Stimulated activated CD4-positive, alpha-beta T cell treated with anti-CD3 and anti-CD28 coated beads, Interleukin-1b, Interleukin-23, amount 100 ng/mL, for 4 hours (primary cell): ENCODE measurements at regions not wholly inside any gene's neighbourhood (a gene's known extent, or its start where the extent isn't known, plus 50 kb on each side); places are given as distances from the start of the nearest gene placed in this dataset.
"Not testable (repeated sequence)": the region's sequence is repeated elsewhere in the genome, so short reads cannot be mapped to it uniquely, and the experiment has no call there.

ENCODE experiments used
- DNase-seq, 2 donors: peaks; one replicate each; pipeline ENCODE4 v3.0.0-alpha.2; 2020; ENCODE audit warnings: low read depth in 2 of 2

- no peak for DNase-seq
Observed at GRCh38 chr11:80281194-80281593, 840.4 kb upstream of the TENM4 start.

- DNase-seq: no peak
Observed at GRCh38 chr11:80280737-80281136, 839.9 kb upstream of the TENM4 start.

GRCh38 chr11:80261776-80262175, 820.9 kb upstream of the TENM4 start:
- no peak for DNase-seq

DNA sequence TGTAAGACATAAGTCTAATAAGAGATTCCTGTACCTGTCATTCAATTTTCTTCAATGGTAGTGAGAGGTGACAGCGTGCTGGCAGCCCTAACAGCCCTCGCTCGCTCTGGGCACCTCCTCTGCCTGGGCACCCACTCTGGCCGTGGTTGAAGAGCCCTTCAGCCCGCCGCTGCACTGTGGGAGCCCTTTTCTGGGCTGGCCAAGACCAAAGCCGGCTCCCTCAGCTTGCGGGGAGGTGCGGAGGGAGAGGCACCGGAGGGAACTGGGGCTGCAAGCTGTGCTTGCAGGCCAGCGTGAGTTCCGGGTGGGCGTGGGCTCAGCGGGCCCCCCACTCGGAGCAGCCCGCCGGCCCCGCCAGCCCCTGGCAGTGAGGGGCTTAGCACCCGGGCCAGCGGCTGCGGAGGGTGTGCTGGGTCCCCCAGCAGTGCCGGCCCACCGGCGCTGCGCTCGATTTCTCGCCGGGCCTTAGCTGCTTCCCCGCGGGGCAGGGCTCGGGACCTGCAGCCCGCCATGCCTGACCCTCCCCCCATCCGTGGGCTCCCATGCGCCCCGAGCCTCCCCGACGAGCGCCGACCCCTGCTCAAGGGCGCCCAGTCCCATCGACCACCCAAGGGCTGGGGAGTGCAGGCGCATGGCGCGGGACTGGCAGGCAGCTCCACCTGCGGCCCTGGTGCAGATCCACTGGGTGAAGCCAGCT, 816.6 kb upstream of the TENM4 start:
- not testable (repeated sequence) for DNase-seq

GRCh38 chr11:80255021-80255420, 814.2 kb upstream of the TENM4 start:
- DNase-seq: no peak

DNA sequence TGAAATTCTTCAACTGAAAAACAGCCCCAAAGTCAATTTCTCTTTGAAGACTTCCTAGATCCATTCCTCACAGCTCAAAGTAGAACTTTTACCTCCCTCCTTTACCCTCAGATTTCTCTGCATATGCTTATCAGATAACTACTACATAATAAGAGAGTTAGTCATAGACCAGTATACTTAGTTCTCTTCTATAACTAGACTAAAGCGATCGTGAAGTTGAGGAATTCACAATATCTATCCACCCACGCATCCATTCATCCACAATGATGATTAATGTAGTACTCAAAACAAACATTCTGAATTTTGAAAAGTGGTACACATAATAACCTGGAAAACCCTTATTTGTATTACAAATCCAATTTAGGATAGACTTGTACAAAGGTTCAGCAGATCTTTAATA, 800.9 kb upstream of the TENM4 start:
- no peak for DNase-seq

DNA sequence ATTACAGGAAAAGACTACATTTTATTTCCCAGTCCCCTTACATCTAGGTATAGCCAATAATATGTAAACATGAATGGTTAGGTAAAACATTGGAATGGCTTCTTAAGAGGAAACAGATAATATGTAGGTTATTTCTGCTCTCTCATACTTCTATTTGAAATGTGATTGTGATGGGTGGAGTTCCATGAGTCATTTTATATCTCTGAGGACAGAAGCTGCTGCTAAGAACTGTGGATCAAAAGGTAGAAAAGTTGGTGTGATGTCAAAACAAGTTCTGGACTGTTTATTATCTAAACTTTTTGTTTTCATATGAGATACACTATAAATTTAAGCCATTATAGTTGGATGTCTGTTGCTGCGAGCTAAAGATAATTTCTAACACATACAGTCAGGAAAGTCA, 799.4 kb upstream of the TENM4 start:
- DNase-seq: no peak

DNA sequence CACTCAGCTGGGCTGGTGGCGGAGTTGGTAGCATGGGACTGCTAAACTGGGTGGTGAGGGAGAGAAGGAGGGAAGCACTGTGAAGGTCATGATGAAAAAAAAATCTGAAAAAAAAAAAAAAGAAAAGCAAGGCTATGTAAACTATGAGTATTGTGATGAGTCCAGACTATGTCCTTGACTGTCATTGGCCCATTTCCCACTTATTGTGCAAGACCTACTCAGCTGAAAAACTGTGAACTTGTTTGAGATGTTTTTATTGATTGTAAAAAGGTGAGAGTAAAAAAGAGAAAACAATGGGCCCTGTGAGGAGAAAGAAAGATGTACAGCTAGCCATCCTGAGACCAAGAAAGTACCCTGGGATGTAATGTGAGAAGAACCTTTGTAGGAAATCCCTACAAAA, 798.4 kb upstream of the TENM4 start:
- no peak for DNase-seq

DNA sequence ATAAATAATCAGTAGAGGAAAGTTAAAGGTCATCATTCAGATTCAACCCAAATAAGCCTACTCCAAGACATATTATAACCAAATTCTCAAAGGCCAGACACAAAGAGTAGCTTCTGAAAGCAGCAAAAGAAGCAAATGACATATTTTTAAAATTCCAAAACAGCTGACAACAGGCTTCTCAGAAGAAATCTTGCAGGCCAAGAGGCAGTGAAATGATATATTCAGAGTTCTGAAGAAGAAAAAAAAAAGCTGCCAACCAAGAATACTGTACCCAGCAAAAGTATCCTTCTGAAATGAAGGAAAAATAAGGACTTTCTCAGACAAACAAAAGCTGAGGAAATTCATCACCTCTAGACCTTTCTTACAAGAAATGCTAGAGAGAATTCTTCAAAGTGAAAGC, 787.1 kb upstream of the TENM4 start:
- DNase-seq: no peak

DNA sequence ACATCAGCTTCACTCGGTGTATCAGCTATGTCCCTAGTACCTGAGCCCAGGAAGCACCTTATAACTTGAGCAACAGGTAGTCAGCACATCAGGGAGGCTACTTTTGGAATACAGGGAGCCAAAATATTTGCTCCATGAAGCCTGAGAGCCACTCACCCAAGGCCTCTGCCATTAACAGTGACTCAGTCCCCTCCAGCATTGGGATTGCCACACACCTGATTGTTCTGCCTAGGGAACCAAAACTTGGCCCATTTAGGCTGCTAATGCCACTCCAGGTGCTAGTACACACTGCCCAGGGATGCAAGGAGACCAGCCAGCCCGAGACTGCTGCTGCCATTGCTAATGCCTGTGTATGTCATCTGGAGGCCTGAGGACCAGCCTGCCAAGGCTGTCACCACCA, 773.6 kb upstream of the TENM4 start:
- no peak for DNase-seq

- DNase-seq: no peak
Observed at GRCh38 chr11:80211673-80212072, 770.8 kb upstream of the TENM4 start.

DNA sequence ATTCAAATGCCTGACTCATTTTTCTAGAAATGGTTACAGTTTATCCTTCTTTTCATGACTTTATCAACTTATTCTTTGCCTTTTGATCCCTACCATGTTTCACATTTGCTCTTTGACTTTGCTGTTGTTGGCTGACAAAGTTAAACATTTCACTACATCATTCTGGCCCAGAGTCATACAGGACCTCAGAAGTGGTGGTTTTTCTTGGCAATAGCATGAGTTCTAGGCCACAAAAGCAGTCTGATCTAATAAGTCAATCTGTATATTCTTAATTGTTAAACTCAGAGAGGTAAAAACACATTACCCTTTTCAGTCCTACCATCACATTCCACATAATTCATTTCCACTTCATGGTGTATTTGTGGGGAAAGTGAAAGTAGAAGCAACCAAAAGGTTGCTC, 763.2 kb upstream of the TENM4 start:
- no peak for DNase-seq

- DNase-seq: no peak
Observed at GRCh38 chr11:80196932-80197554, 756.2 kb upstream of the TENM4 start.

DNA sequence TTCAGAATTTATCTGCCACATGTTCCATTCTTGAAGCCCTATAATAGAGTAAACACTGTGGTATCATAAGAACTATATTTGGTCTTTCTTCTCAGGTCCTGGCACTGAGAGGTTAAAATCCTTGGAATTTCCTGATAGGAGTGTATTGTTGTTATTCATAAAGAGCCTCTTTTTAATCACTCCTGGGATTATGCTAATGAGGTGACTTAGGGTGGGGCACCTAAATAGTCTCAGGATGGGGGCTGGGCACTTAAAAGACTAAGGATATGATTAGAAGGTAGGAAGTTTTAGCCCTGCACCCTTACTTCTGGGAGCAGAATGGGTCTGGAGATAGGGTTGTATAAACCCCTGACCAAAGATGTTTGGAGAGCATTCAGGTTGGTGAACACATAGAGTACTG, 755.2 kb upstream of the TENM4 start:
- no peak for DNase-seq

DNA sequence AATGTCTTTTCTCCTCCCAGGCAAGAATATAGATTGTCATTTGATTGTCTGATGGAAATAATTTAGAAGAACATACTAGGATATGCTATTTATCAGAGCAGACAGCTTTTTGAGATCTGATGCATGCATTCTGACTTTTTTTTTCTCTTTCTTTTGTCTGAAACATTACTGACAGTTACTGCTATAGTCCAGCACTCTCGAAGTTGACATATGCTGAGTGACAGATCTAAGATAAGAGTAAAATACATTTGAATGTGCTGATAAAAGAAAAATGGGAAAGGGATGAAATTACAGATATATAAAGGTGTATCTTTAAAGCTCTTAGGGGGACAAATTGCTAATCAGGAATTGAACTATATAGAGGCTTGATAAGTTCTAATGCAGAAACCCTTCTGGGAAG, 753.8 kb upstream of the TENM4 start:
- no peak for DNase-seq

DNA sequence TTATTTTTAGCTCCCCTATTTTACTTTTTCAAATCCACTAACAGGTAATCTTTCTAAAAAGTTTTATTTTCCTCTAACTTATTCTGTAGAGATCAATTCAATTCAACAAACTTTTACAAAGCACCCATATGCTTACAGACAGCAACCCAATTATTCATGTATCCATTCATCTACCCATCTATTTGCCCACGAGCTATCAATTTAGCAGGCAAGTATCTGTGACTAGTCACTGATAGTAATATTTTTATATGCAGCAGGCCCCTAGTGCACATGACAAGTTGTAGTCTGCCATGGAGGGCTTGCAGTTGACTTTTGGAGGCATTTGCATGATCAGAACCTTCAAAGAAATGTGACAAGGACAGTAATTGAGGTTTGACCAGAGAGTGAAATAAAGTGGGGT, 753.2 kb upstream of the TENM4 start:
- no peak for DNase-seq

DNA sequence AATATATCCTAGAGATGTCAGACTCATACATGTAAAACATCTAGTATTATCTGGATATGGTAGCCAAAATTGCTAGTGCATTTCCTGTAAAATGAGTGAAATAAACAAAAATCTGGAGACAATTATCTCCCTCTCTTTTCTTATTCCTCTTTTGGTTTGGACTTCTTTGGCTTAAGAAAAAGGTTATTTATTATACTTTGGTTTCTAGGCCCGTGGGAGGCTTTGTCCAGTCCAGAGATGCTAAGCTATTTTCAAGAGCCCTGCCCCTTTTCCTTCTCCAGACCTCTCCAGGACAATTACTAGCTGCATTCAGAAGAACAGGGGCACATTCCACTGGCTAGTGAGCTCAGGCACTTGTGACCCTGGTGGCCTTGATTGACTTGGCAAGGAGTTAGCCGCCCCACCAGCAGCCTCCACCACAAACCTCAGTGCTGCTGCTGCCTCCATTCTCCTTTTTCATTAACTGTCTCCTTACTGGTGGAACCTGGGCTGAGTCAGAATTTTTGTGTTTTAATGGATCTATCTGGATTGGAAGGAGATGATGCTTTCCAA, 747.3 kb upstream of the TENM4 start:
- no peak for DNase-seq

- no peak for DNase-seq
Observed at GRCh38 chr11:80186692-80187091, 745.9 kb upstream of the TENM4 start.

GRCh38 chr11:80182901-80183300, 742.1 kb upstream of the TENM4 start:
- no peak for DNase-seq

GRCh38 chr11:80173371-80174136, 732.7 kb upstream of the TENM4 start:
- DNase-seq: no peak

DNA sequence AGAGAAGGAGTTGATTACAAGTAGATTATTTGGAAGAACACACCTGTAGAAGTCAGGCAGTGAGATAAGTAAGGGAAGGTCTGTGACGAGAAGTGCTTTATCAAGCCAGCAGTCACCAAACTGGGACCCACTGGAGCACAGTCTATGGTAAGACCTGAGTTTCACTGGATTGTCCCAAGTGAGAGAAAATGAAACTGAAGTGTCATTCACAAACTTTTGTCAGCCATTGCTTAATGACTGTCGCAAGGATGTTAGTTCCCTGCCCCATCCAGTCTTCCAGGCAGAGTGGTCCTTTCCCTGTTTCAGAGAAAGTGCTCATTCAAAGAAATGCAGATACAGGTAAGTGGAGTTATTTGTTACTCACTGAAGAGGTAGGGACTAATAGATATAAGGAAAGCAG, 728.0 kb upstream of the TENM4 start:
- DNase-seq: no peak

DNA sequence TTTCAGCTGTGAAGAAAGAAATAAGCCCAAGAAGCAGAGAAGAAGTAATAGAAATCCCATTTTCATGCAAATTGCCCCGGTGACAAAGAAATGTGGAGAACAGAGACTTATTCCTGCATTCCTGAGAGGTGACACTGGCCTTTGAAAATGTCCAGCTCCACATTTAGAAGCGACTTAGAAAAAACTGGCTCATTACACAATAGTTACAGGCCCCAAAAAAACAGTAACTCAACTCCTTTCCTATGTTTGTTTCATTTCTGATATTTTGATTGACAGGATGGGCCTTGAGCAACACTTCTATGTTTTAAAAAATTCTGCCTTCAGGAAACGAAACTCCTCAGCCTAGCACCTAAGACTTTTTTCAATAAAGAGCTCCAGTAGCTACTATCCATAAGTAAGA, 726.9 kb upstream of the TENM4 start:
- no peak for DNase-seq

DNA sequence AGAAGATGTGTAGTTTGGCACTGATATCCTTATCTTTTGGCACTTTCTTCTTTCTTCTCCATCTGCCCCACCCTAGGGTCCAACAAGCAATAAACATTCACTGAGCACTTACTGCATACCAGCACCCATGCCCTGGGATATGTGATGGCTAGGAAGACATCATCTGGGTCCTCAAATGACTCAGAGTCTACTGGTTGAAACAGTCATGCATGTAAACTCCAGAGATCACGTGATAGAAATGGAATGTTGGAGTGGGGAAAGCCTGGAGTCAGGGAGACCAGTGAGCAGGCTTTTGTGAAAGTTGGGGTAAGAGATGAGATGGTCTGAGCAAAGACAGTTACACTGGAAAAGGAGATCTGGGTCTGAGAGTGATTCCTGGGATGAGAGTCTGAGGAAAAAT, 724.9 kb upstream of the TENM4 start:
- DNase-seq: no peak
